Lung (tissue), 11 donors: ENCODE measurements at regions not wholly inside any gene's neighbourhood (a gene's known extent, or its start where the extent isn't known, plus 50 kb on each side); places are given as distances from the start of the nearest gene placed in this dataset.

Experiments
- ATAC-seq: fragments of 200-7000 bp; cut with Tn5 transposase; one replicate; pipeline ENCODE4 v1.9.1; 2020; ENCODE audit warnings: moderate number of reproducible peaks; ENCODE audit not compliant: insufficient read depth, low FRiP score
- DNase-seq, 3 donors: peaks; one replicate each; pipeline ENCODE4 v3.0.0-alpha.2; 2013 to 2017
- H3K27ac ChIP-seq, 2 donors: one replicate each; pipeline ENCODE4 v1.5.1; 2013; ENCODE audit warnings: mild to moderate bottlenecking in 2 of 2, moderate library complexity in 2 of 2, control low read depth in 1 of 2, inconsistent platforms in 1 of 2, low read depth in 1 of 2, low read length in 1 of 2
- H3K27me3 ChIP-seq, 3 donors: one replicate each; pipeline ENCODE4 v1.5.1; 2013; ENCODE audit warnings: low read length in 2 of 3; ENCODE audit not compliant: control insufficient read depth in 3 of 3, insufficient read depth in 3 of 3
- H3K36me3 ChIP-seq, 4 donors: one replicate each; pipeline ENCODE4 v1.5.1; 2013; ENCODE audit warnings: low read length in 4 of 4, mild to moderate bottlenecking in 1 of 4, moderate library complexity in 1 of 4; ENCODE audit not compliant: control insufficient read depth in 4 of 4, insufficient read depth in 4 of 4
- H3K4me1 ChIP-seq, 5 donors: one replicate each; pipeline ENCODE4 v1.5.1; 2013; ENCODE audit warnings: low read length in 5 of 5, mild to moderate bottlenecking in 2 of 5, moderate library complexity in 1 of 5; ENCODE audit not compliant: control insufficient read depth in 5 of 5, insufficient read depth in 5 of 5
- H3K4me3 ChIP-seq: one replicate; pipeline ENCODE4 v1.5.1; 2013; ENCODE audit warnings: mild to moderate bottlenecking, control low read depth, moderate library complexity
- H3K9ac ChIP-seq, 2 donors: one replicate each; pipeline ENCODE4 v1.5.1; 2013; ENCODE audit warnings: low read length in 2 of 2, control low read depth in 1 of 2; ENCODE audit not compliant: insufficient read depth in 1 of 2
- H3K9me3 ChIP-seq, 4 donors: one replicate each; pipeline ENCODE4 v1.5.1; 2013; ENCODE audit warnings: low read length in 3 of 4, mild to moderate bottlenecking in 1 of 4, moderate library complexity in 1 of 4; ENCODE audit not compliant: control insufficient read depth in 4 of 4, insufficient read depth in 3 of 4
- CTCF ChIP-seq: IDR thresholded peaks from 2 replicates; pipeline ENCODE4 v1.5.1; 2012; ENCODE audit warnings: mild to moderate bottlenecking; ENCODE audit errors: control extremely low read depth, extremely low read depth
- WGBS, 2 donors: extraction: QIAGEN DNeasy Blood & Tissue Kit; methylation state at CpG; one replicate each; pipeline ENCODE4 v1.1.7; 2013; 5-methylcytosine and 5-hydroxymethylcytosine counted together
- donor health status: control.
- donor health status: control.
- donor health status: Bipolar disorder and iron deficiency.
- donor health status: healthy.
- donor health status: DM: yes; HTN: yes; CAD: no.

- peaks cover 0 to 11% (median 1%) of the 10 kb centered on the region in 4 donors for H3K9me3 ChIP-seq
- DNase-seq: no peak
Measured at GRCh38 chr4:107408968-107409367, 311.1 kb downstream of the PAPSS1 start.

GRCh38 chr4:107404591-107405300, 315.3 kb downstream of the PAPSS1 start:
- Histone ChIP-seq H3K27ac (no peak overlapping the region), H3K27me3 (no peaks in the 10 kb centered on the region), H3K9me3 (peaks cover 0 to 5% (median 0%) of the 10 kb centered on the region in 4 donors), H3K4me1 (peaks cover 0 to 3% (median 0%) of the 10 kb centered on the region in 5 donors), H3K4me3 (no peak overlapping the region), H3K36me3 (no peaks in the 10 kb centered on the region), H3K9ac (no peak overlapping the region)
- peak in 2 of 3 donors; percentile 2 to 18 for DNase-seq
- 78 to 89% methylated on average over 6 of the region's 6 CpGs for WGBS, 2 donors
- no peak for ATAC-seq
- no peak for TF ChIP-seq CTCF

More at GRCh38 chr4:107408968-107409367, 311.1 kb downstream of the PAPSS1 start:
- no peak for TF ChIP-seq CTCF
- Histone ChIP-seq H3K9ac (no peak overlapping the region), H3K4me3 (no peak overlapping the region), H3K27me3 (no peaks in the 10 kb centered on the region), H3K36me3 (no peaks in the 10 kb centered on the region), H3K27ac (no peak overlapping the region), H3K4me1 (peaks cover 0 to 3% (median 0%) of the 10 kb centered on the region in 5 donors)
- ATAC-seq: no peak
- WGBS, 2 donors: 45 to 47% methylated on average over 2 of the region's 2 CpGs

- peaks cover 0 to 3% (median 0%) of the 10 kb centered on the region in 5 donors for H3K4me1 ChIP-seq
- no peaks in the 10 kb centered on the region for H3K27me3 ChIP-seq
- peaks cover 0 to 3% (median 0%) of the 10 kb centered on the region in 4 donors for H3K9me3 ChIP-seq
- WGBS, 2 donors: 74 to 82% methylated on average over 4 of the region's 4 CpGs
- DNase-seq (no peak), ATAC-seq (no peak)
- no peak for TF ChIP-seq CTCF
- no peaks in the 10 kb centered on the region for H3K36me3 ChIP-seq
- H3K9ac ChIP-seq: no peak overlapping the region
- H3K4me3 ChIP-seq: no peak overlapping the region
- H3K27ac ChIP-seq: no peak overlapping the region
Measured at GRCh38 chr4:107402291-107402690, 317.7 kb downstream of the PAPSS1 start.

GRCh38 chr4:107392951-107393350, 327.1 kb downstream of the PAPSS1 start:
- ATAC-seq: no peak

More at GRCh38 chr4:107392951-107393350, 327.1 kb downstream of the PAPSS1 start:
- H3K9me3 ChIP-seq: peaks cover 0 to 3% (median 0%) of the 10 kb centered on the region in 4 donors
- 56 to 62% methylated on average over 2 of the region's 2 CpGs for WGBS, 2 donors
- H3K27me3 ChIP-seq: no peaks in the 10 kb centered on the region
- H3K27ac ChIP-seq: no peak overlapping the region
- DNase-seq: peak in 1 of 3 donors; percentile 26
- no peaks in the 10 kb centered on the region for H3K36me3 ChIP-seq
- no peak overlapping the region for H3K4me3 ChIP-seq
- H3K4me1 ChIP-seq: no peaks in the 10 kb centered on the region
- H3K9ac ChIP-seq: no peak overlapping the region
- TF ChIP-seq CTCF: no peak
